ENCODE measurements at regions not wholly inside any gene's neighbourhood (a gene's known extent, or its start where the extent isn't known, plus 50 kb on each side); places are given as distances from the start of the nearest gene placed in this dataset.

- DNase-seq: no peak
These were observed 141.2 kb downstream of the URI1 start for GRCh38 chr19:30083125-30083681.

- no peak for DNase-seq
These were observed 141.7 kb downstream of the URI1 start for GRCh38 chr19:30083701-30084156.

- DNase-seq: no peak
These were observed 142.4 kb downstream of the URI1 start for GRCh38 chr19:30084390-30084819.

GRCh38 chr19:30085394-30085793, 143.4 kb downstream of the URI1 start:
- DNase-seq: no peak

- no peak for DNase-seq
These were observed 144.2 kb downstream of the URI1 start for GRCh38 chr19:30086220-30086619.

- DNase-seq: no peak
These were observed 144.9 kb downstream of the URI1 start for GRCh38 chr19:30086916-30087315.

- DNase-seq: no peak
These were observed 145.5 kb downstream of the URI1 start for GRCh38 chr19:30087381-30088138.

- DNase-seq: no peak
These were observed 146.5 kb downstream of the URI1 start for GRCh38 chr19:30088567-30088966.

GRCh38 chr19:30089086-30089665, 147.1 kb downstream of the URI1 start:
- no peak for DNase-seq

GRCh38 chr19:30090476-30090875, 148.4 kb downstream of the URI1 start:
- no peak for DNase-seq

- DNase-seq: no peak
These were observed 148.9 kb downstream of the URI1 start for GRCh38 chr19:30090963-30091362.

GRCh38 chr19:30091456-30091855, 149.4 kb downstream of the URI1 start:
- no peak for DNase-seq

GRCh38 chr19:30091856-30092255, 149.8 kb downstream of the URI1 start:
- DNase-seq: no peak

GRCh38 chr19:30092721-30093569, 150.9 kb downstream of the URI1 start:
- DNase-seq: no peak

GRCh38 chr19:30093966-30094755, 152.1 kb downstream of the URI1 start:
- no peak for DNase-seq

GRCh38 chr19:30094756-30095140, 152.7 kb downstream of the URI1 start:
- no peak for DNase-seq

GRCh38 chr19:30095171-30095570, 153.1 kb downstream of the URI1 start:
- no peak for DNase-seq

- no peak for DNase-seq
These were observed 154.7 kb downstream of the URI1 start for GRCh38 chr19:30096596-30097370.

GRCh38 chr19:30097746-30098280, 155.8 kb downstream of the URI1 start:
- no peak for DNase-seq

- DNase-seq: no peak
These were observed 160.2 kb downstream of the URI1 start for GRCh38 chr19:30102239-30102638.

- DNase-seq: no peak
These were observed 160.6 kb downstream of the URI1 start for GRCh38 chr19:30102666-30103065.

Data from activated CD8-positive, alpha-beta memory T cell treated with anti-CD3 and anti-CD28 coated beads for 24 hours (primary cell).